A549 (cell line): ENCODE measurements at regions not wholly inside any gene's neighbourhood (a gene's known extent, or its start where the extent isn't known, plus 50 kb on each side); places are given as distances from the start of the nearest gene placed in this dataset.
"Not testable (repeated sequence)": the region's sequence is repeated elsewhere in the genome, so short reads cannot be mapped to it uniquely, and the experiment has no call there.

ENCODE experiments used
- ATAC-seq, 2 experiments: fragments of 200-7000 bp in 1 of 2; fragments of >200 bp in 1 of 2; cut with Nextera tagmentation in 1 of 2; cut with Tn5 transposase in 1 of 2; 3 replicates each; pipeline versions ENCODE4 v1.8.0 to v1.9.1; 2018 to 2020; ENCODE audit warnings: mild to moderate bottlenecking in 1 of 2, moderate library complexity in 1 of 2
- CTCF ChIA-PET: fragments of 300-600 bp; sonication (Branson Sonifier 250); formaldehyde crosslinking; extraction: SDS; loops from one replicate; lab custom pipeline; 2021; ENCODE audit warnings: antibody characterized with exemption, inconsistent platforms; lab: Yijun Ruan, JAX
- POLR2A ChIA-PET: fragments of 350-600 bp; formaldehyde crosslinking; extraction: SDS; loops from one replicate; lab custom pipeline; 2021; ENCODE audit warnings: antibody characterized with exemption, inconsistent platforms; lab: Yijun Ruan, JAX
- DNase-seq, 2 experiments: peaks; one replicate each; pipeline versions ENCODE4 v3.0.0 to v3.0.0-alpha.2; 2011 to 2016; ENCODE audit warnings: low read depth in 1 of 2, low spot score in 1 of 2
- FAIRE-seq: peaks from 2 replicates; lab custom pipeline; 2011; peaks lifted over from hg19 to GRCh38; lab: Jason Lieb, UNC
- H3K27ac ChIP-seq, 2 experiments: fragments of >200 bp; sonication (Bioruptor Twin); formaldehyde crosslinking; 3 replicates each; pipeline ENCODE4 v1.5.1; 2016 to 2017
- H3K4me1 ChIP-seq: fragments of >200 bp; sonication (Bioruptor Twin); formaldehyde crosslinking; 3 replicates; pipeline ENCODE4 v1.6.1; 2016
- H3K4me2 ChIP-seq: fragments of >200 bp; sonication (Bioruptor Twin); formaldehyde crosslinking; 3 replicates; pipeline ENCODE4 v1.6.1; 2016
- H3K4me3 ChIP-seq: fragments of >200 bp; sonication (Bioruptor Twin); formaldehyde crosslinking; 3 replicates; pipeline ENCODE4 v1.5.1; 2016
- H3K9me3 ChIP-seq: fragments of >200 bp; sonication (Bioruptor Twin); formaldehyde crosslinking; 3 replicates; pipeline ENCODE4 v1.6.1; 2016
- BHLHE40 ChIP-seq: IDR thresholded peaks from 2 replicates; pipeline ENCODE4 v1.6.1; 2012; ENCODE audit warnings: low read depth, low read length, inconsistent platforms
- CBX8 ChIP-seq: fragments of 200-600 bp; sonication (generic); IDR thresholded peaks from 2 replicates; pipeline ENCODE4 v1.6.1; 2016
- CHD2 ChIP-seq: fragments of 150-350 bp; IDR thresholded peaks from 2 replicates; pipeline ENCODE4 v1.6.1; 2014; ENCODE audit warnings: low read length; ENCODE audit not compliant: partially characterized antibody
- EHF ChIP-seq: fragments of 250-450 bp; sonication (Bioruptor Pico); IDR thresholded peaks from 2 replicates; pipeline ENCODE4 v1.5.0; 2020; ENCODE audit warnings: mild to moderate bottlenecking
- ESRRA ChIP-seq: fragments of 150-350 bp; IDR thresholded peaks from 2 replicates; pipeline ENCODE4 v1.6.1; 2014; ENCODE audit warnings: mild to moderate bottlenecking, low read length, borderline replicate concordance
- FOSB ChIP-seq: fragments of 250-450 bp; sonication (Bioruptor Pico); IDR thresholded peaks from 2 replicates; pipeline ENCODE4 v1.5.0; 2020; ENCODE audit warnings: mild to moderate bottlenecking, moderate library complexity
- GATA3 ChIP-seq: IDR thresholded peaks from 2 replicates; pipeline ENCODE4 v1.6.1; 2012; ENCODE audit warnings: borderline replicate concordance
- HEYL ChIP-seq: fragments of 250-450 bp; sonication (Bioruptor Pico); IDR thresholded peaks from 2 replicates; pipeline ENCODE4 v1.8.0; 2021; ENCODE audit warnings: mild to moderate bottlenecking, moderate library complexity
- HOXA7 ChIP-seq: fragments of 250-450 bp; sonication (Bioruptor Pico); IDR thresholded peaks from 2 replicates; pipeline ENCODE4 v1.5.0; 2020; ENCODE audit warnings: mild to moderate bottlenecking, moderate library complexity
- JUNB ChIP-seq: fragments of >200 bp; sonication (Bioruptor Twin); formaldehyde crosslinking; IDR thresholded peaks from 2 replicates; pipeline ENCODE4 v1.6.1; 2016
- KDM1A ChIP-seq: fragments of 200-600 bp; sonication (generic); IDR thresholded peaks from 2 replicates; pipeline ENCODE4 v1.6.1; 2016; ENCODE audit warnings: low read depth, mild to moderate bottlenecking
- KDM5A ChIP-seq: fragments of 200-600 bp; sonication (generic); IDR thresholded peaks from 2 replicates; pipeline ENCODE4 v1.6.1; 2016; ENCODE audit warnings: antibody characterized with exemption, mild to moderate bottlenecking
- MAZ ChIP-seq: fragments of 150-350 bp; IDR thresholded peaks from 2 replicates; pipeline ENCODE4 v1.6.1; 2014; ENCODE audit warnings: antibody characterized with exemption, low read depth, low read length, borderline replicate concordance
- MYC ChIP-seq: IDR thresholded peaks from 2 replicates; pipeline ENCODE4 v1.6.1; 2012; ENCODE audit warnings: mild to moderate bottlenecking, inconsistent platforms, low read length, improper control_type of control experiment, borderline replicate concordance
- NFE2L2 ChIP-seq: fragments of 150-350 bp; conservative IDR thresholded peaks from 2 replicates; pipeline ENCODE4 v1.6.1; 2014; ENCODE audit warnings: low read length
- NPAS2 ChIP-seq: fragments of 250-450 bp; sonication (Bioruptor Pico); IDR thresholded peaks from 2 replicates; pipeline ENCODE4 v1.8.0; 2022; ENCODE audit warnings: mild to moderate bottlenecking, moderate library complexity, borderline replicate concordance
- NR3C1 ChIP-seq: fragments of >200 bp; sonication (Bioruptor Twin); formaldehyde crosslinking; IDR thresholded peaks from 3 replicates; pipeline ENCODE4 v1.6.1; 2017
- RAD21 ChIP-seq, 2 experiments: fragments of >200 bp in 1 of 2; sonication (Bioruptor Twin) in 1 of 2; formaldehyde crosslinking in 1 of 2; IDR thresholded peaks in 1 of 2; conservative IDR thresholded peaks in 1 of 2; 2 replicates in 1 of 2; 3 replicates in 1 of 2; pipeline ENCODE4 v1.6.1; 2012 to 2018; ENCODE audit warnings: inconsistent platforms in 1 of 2
- RARB ChIP-seq: fragments of 250-450 bp; sonication (Bioruptor Pico); IDR thresholded peaks from 2 replicates; pipeline ENCODE4 v1.8.0; 2021; ENCODE audit warnings: mild to moderate bottlenecking, moderate library complexity
- RCOR1 ChIP-seq: fragments of 150-350 bp; IDR thresholded peaks from 2 replicates; pipeline ENCODE4 v1.6.1; 2014; ENCODE audit warnings: antibody characterized with exemption, low read length, low read depth
- RNF2 ChIP-seq: fragments of 200-600 bp; sonication (generic); IDR thresholded peaks from 2 replicates; pipeline ENCODE4 v1.6.1; 2016; ENCODE audit warnings: low read depth, mild to moderate bottlenecking, antibody characterized with exemption, moderate library complexity, borderline replicate concordance
- SREBF2 ChIP-seq: fragments of 450-650 bp; IDR thresholded peaks from 2 replicates; pipeline ENCODE4 v1.6.1; 2014; ENCODE audit warnings: mild to moderate bottlenecking, moderate library complexity
- TFCP2L1 ChIP-seq: fragments of 250-450 bp; sonication (Bioruptor Pico); IDR thresholded peaks from 2 replicates; pipeline ENCODE4 v1.5.0; 2021; ENCODE audit warnings: mild to moderate bottlenecking
- TP53 ChIP-seq: fragments of 250-450 bp; sonication (Bioruptor Pico); IDR thresholded peaks from 2 replicates; pipeline ENCODE4 v1.5.0; 2021; ENCODE audit warnings: mild to moderate bottlenecking, moderate library complexity
- ZNF302 ChIP-seq: fragments of 250-450 bp; sonication (Bioruptor Pico); IDR thresholded peaks from 2 replicates; pipeline ENCODE4 v1.9.0; 2021; ENCODE audit warnings: inconsistent platforms, mild to moderate bottlenecking, moderate library complexity
- ZSCAN20 ChIP-seq: fragments of 250-450 bp; sonication (Bioruptor Pico); IDR thresholded peaks from 2 replicates; pipeline ENCODE4 v1.8.0; 2022; ENCODE audit warnings: mild to moderate bottlenecking, moderate library complexity
- WGBS: methylation state at CpG from one replicate; pipeline ENCODE4 v1.1.6; 2017; ENCODE audit errors: missing lambda C conversion rate; 5-methylcytosine and 5-hydroxymethylcytosine counted together
- TF ChIP-seq, protein P1 (sequence below): IDR thresholded peaks from 2 replicates; pipeline ENCODE4 v1.6.1; 2012; ENCODE audit warnings: low read depth, borderline replicate concordance

DNA sequence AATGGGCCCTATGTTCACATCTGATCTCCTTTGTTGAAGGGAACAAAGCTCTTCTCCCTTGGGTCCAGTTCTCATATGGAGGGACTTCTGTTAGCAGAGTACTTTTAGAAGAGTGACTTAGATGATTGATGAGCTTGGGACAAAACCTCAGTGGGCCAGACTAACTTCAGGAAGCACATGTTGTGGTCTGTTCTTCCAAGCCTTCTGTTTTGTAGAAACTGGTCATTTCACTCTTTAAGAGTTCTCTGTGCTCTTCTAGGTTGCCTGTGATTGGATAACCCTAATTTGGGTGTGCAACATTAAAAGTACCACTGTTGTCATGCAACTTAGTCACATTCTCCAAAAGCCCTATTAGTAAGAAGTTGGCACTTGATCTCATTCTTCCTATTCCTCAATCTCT, 183.5 kb upstream of the ACO1 start:
- no peak for FAIRE-seq
- POLR2A ChIA-PET = no interaction called here

DNA sequence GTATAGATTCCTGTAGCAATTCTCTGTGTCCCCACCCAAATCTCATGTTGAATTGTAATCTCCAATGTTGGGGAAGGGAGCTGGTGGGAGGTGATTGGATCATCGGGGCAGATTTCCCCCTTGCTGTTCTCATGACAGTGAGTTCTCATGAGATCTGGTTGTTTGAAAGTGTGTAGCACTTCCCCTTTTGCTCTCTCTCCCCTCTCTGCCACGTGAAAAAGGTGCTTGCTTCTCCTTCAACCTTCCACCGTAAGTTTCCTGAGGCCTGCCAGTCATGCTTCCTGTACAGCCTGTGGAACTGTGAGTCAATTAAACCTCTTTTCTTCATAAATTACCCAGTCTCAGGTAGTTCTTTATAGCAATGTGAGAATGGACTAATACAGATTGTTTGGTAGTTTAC, 175.3 kb upstream of the ACO1 start:
- H3K9me3 ChIP-seq, FAIRE-seq, H3K4me1 ChIP-seq, CTCF ChIA-PET, H3K4me2 ChIP-seq, H3K27ac ChIP-seq, POLR2A ChIA-PET, ATAC-seq, H3K4me3 ChIP-seq, DNase-seq: not testable (repeated sequence)
- WGBS = 22% methylated on average over 3 of the region's 3 CpGs

More for the DNA sequence above, 183.5 kb upstream of the ACO1 start:
- Histone ChIP-seq H3K4me2 (no peak overlapping the region), H3K27ac (no peak overlapping the region), H3K4me3 (no peak overlapping the region), H3K9me3 (no peaks in the 10 kb centered on the region), H3K4me1 (no peaks in the 10 kb centered on the region)
- DNase-seq (no peak), ATAC-seq (no peak)
- CTCF ChIA-PET = interaction anchor here (1.2 kb wide), 1 partner anchor 9 kb away, joined by 6 read pairs; no protein-coding TSS in a partner anchor
- TF ChIP-seq TFCP2L1 (CRISPR knock-in tag) = no peak
- no peak for TF ChIP-seq KDM1A
- TF ChIP-seq HOXA7 = no peak
- no peak for TF ChIP-seq SREBF2
- TF ChIP-seq FOSB = no peak
- TF ChIP-seq RNF2 = no peak
- no peak for TF ChIP-seq CBX8
- TF ChIP-seq ESRRA = no peak
- TF ChIP-seq GATA3 = no peak
- no peak for TF ChIP-seq TP53
- TF ChIP-seq NR3C1 = no peak
- no peak for TF ChIP-seq NFE2L2
- no peak for TF ChIP-seq NPAS2 (CRISPR knock-in tag)

DNA sequence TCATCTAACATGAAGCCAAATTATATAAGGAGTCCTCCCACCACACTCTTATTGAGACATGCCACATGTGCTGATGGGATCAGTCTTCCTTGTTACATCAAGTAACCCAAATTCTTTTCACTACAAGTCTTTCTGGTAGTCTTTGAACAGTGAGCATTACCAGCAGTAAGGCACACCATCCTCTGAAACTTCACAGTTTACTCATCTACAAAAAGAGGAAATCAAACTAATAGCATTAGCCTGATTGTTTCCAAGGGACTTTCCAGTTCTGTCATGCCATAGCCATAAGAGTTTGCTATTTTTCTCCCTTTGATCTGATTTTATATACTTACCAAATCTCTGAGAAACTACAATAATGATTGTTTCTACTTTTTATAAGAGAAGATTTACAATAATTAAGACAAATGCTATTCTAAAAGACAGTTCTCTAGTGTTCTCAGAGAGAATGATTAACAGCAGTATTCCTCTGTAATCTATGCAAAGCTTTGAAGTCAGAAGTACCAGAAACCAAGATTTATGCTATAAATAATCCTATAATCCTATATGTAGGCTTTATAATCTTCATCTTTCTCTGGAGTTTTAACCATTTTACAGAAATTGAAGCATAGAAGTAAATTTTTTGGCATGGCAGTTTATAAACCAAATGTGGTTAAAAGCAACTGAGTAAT, 166.2 kb upstream of the ACO1 start:
- Histone ChIP-seq H3K4me1 (no peaks in the 10 kb centered on the region), H3K9me3 (no peaks in the 10 kb centered on the region), H3K4me3 (no peak overlapping the region), H3K27ac (no peak overlapping the region), H3K4me2 (no peak overlapping the region)
- FAIRE-seq = no peak
- CTCF ChIA-PET = interaction anchor here (0.7 kb wide), 1 partner anchor 455 kb away, joined by 3 read pairs; no protein-coding TSS in a partner anchor
- POLR2A ChIA-PET = no interaction called here
- no peak for ATAC-seq
- no peak for DNase-seq
- TF ChIP-seq RAD21 (conservative IDR thresholded peaks at IDR 0.05 in 1 of 2, IDR thresholded peaks at IDR 0.05 in 1 of 2) (no peak), ZNF302 (CRISPR knock-in tag) (no peak), CHD2 (no peak), BHLHE40 (no peak)
- TF ChIP-seq, all 56 proteins: peak for 0

DNA sequence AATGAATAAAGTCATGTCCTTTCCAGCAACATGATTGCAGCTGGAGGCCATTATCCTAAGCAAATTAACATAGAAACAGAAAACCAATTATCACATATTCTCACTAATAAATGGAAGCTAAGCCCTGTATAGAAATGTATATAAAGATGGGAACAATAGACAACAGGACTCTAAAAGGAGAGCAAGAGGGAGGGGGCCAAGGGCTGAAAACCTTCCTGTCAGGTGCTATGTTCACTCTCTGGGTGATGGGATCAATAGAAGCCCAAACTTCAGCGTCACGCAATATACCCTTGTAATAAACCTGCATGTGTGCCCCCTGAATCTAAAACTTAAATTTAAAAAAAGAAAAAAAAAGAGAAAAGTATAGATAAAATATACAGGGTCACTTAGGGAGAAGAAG, 163.7 kb upstream of the ACO1 start:
- POLR2A ChIA-PET = no interaction called here
- no peak for FAIRE-seq
- Histone ChIP-seq H3K4me3 (no peak overlapping the region), H3K9me3 (no peaks in the 10 kb centered on the region), H3K4me1 (no peaks in the 10 kb centered on the region), H3K4me2 (no peak overlapping the region), H3K27ac (no peak overlapping the region)
- no peak for ATAC-seq
- CTCF ChIA-PET = no interaction called here
- no peak for DNase-seq
- WGBS = 30% methylated on average over 2 of the region's 2 CpGs
- TF ChIP-seq, protein P1, sequence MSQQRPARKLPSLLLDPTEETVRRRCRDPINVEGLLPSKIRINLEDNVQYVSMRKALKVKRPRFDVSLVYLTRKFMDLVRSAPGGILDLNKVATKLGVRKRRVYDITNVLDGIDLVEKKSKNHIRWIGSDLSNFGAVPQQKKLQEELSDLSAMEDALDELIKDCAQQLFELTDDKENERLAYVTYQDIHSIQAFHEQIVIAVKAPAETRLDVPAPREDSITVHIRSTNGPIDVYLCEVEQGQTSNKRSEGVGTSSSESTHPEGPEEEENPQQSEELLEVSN = no peak
- TF ChIP-seq ZSCAN20 (CRISPR knock-in tag) (no peak), SREBF2 (no peak), HEYL (CRISPR knock-in tag) (no peak), FOSB (no peak), KDM1A (no peak), TP53 (no peak), EHF (CRISPR knock-in tag) (no peak), MYC (no peak), MAZ (no peak), NR3C1 (no peak), RNF2 (no peak), NFE2L2 (no peak), KDM5A (no peak), RCOR1 (no peak), RAD21 (conservative IDR thresholded peaks at IDR 0.05 in 1 of 2, IDR thresholded peaks at IDR 0.05 in 1 of 2) (no peak), ESRRA (no peak), RARB (CRISPR knock-in tag) (no peak), JUNB (no peak), ZNF302 (CRISPR knock-in tag) (no peak)
